Gastrocnemius medialis (tissue), 4 donors: ENCODE measurements at regions not wholly inside any gene's neighbourhood (a gene's known extent, or its start where the extent isn't known, plus 50 kb on each side); places are given as distances from the start of the nearest gene placed in this dataset.

Source experiments
- POLR2A ChIP-seq, 2 donors: fragments of 450-650 bp; IDR thresholded peaks; one replicate each; pipeline ENCODE4 v1.6.1; 2017; ENCODE audit warnings: antibody characterized with exemption in 2 of 2, mild to moderate bottlenecking in 2 of 2, moderate library complexity in 2 of 2
- TF ChIP-seq, protein P1 (sequence below), 5 experiments: fragments of 450-650 bp in 3 of 5; fragments of 200-600 bp in 2 of 5; sonication (generic) in 2 of 5; IDR thresholded peaks in 4 of 5; conservative IDR thresholded peaks in 1 of 5; 1 replicate in 4 of 5; 2 replicates in 1 of 5; pipeline ENCODE4 v1.5.1; 2016 to 2019; ENCODE audit warnings: antibody characterized with exemption in 5 of 5, mild to moderate bottlenecking in 3 of 5, moderate library complexity in 3 of 5

DNA sequence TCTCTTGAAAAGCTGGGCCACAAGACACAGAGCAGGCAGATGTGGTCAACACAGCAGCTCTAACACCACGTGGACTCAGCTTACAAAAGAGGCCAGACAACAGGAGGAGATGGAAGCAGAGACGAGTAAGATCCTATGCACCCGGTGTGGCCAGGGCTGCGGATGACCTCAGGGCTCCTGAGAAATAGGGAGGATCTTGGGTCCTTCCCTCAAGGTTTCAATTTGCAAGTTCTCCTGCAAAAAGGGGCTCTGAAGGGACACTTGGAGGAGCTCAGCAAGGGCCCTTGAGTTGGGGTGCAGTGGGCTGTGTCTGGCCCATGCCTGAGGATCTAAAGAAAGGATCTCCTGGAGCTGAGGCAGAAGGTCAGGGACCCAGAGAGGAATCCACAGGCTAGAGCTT is 249.5 kb upstream of the IGF1R start:
- TF ChIP-seq, protein P1, sequence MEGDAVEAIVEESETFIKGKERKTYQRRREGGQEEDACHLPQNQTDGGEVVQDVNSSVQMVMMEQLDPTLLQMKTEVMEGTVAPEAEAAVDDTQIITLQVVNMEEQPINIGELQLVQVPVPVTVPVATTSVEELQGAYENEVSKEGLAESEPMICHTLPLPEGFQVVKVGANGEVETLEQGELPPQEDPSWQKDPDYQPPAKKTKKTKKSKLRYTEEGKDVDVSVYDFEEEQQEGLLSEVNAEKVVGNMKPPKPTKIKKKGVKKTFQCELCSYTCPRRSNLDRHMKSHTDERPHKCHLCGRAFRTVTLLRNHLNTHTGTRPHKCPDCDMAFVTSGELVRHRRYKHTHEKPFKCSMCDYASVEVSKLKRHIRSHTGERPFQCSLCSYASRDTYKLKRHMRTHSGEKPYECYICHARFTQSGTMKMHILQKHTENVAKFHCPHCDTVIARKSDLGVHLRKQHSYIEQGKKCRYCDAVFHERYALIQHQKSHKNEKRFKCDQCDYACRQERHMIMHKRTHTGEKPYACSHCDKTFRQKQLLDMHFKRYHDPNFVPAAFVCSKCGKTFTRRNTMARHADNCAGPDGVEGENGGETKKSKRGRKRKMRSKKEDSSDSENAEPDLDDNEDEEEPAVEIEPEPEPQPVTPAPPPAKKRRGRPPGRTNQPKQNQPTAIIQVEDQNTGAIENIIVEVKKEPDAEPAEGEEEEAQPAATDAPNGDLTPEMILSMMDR (IDR thresholded peaks at IDR 0.05 in 4 of 5, conservative IDR thresholded peaks at IDR 0.05 in 1 of 5) = no peak
- TF ChIP-seq POLR2A (IDR thresholded peaks at IDR 0.05) = no peak
